SIG-M5 treated with dmso at 0.1 percent for 504 hours (cell line): ENCODE measurements at regions not wholly inside any gene's neighbourhood (a gene's known extent, or its start where the extent isn't known, plus 50 kb on each side); places are given as distances from the start of the nearest gene placed in this dataset.

Source experiments
- DNase-seq: peaks from one replicate; lab custom pipeline; 2025; ENCODE audit not compliant: unreplicated experiment; lab: John Stamatoyannopoulos, UW

DNA sequence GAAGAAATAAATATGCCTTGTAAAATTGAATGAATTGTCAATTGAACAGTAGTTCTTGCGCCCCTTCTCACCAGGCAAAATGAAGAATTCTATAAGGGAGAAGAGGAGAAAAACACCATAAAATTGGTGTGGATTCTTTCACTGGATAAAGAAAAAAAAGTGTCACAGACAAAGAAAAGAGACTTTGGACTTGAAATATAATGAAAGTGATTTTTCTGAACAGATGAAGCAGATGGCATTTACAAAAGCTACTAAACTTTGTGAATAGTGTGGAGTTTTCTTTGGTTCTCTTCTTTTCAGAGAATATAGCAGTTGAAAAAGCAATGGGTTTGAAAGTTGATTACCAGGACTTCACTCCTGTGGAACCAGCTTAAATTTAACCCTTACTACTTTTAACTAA lies 945.7 kb downstream of the DSC3 start:
- no peak for DNase-seq

- no peak for DNase-seq
These were observed 948.0 kb downstream of the DSC3 start for GRCh38 chr18:30094556-30094955.

DNA sequence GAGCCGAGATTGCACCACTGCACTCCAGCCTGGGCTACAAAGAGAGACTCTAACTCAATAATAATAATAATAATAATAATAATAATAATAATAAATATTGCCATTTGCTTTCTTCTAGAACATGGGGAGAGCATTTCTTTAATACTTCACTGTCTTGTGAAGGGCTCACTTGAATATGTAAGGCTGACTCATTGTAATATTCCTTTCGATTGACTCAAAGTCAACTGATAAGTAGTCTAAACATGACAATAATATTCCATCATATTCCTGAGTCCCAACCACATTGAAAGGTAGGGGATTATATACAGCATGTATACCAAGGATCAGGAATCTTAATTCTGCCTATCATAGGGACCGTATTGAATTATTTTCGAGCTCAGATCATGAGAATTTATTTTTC lies 949.2 kb downstream of the DSC3 start:
- DNase-seq: no peak

GRCh38 chr18:30088238-30089015 lies 954.1 kb downstream of the DSC3 start:
- DNase-seq: no peak

- no peak for DNase-seq
These were observed 956.2 kb downstream of the DSC3 start for GRCh38 chr18:30086351-30086750.

- no peak for DNase-seq
These were observed 961.4 kb downstream of the DSC3 start for GRCh38 chr18:30081122-30081521.

DNA sequence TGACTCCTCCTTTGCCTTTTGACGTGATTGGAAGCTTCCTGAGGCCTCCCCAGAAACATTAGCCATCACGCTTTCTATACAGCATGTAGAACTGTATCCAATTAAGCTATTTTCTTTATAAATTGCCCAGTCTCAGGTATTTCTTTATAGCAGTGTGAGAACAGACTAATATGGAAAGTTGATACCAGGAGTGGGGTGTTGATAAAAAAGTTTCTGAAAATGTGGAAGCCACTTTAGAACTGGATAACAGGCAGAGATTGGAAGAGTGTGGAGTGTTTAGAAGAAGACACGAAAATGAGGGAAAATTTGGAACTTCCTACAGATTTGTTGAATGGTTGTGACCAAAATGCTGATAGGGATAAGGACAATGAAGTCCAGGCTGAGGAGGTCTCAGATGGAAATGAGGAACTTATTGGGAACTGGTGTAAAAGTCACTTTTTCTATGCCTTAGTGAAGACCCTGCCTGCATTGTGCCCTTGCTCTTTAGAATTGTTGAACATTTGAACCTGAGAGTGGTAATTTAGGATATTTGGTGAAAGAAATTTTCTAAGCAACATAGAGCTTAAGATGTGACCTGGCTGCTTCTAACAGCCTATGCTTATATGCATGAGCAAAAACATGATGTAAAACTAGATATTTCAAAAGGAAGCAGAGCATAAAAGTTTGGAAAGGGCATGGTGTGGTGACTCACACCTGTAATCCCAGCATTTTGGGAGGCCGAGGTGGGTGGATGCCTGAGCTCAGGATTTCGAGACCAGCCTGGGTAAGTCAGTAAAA lies 969.7 kb downstream of the DSC3 start:
- DNase-seq: no peak

DNA sequence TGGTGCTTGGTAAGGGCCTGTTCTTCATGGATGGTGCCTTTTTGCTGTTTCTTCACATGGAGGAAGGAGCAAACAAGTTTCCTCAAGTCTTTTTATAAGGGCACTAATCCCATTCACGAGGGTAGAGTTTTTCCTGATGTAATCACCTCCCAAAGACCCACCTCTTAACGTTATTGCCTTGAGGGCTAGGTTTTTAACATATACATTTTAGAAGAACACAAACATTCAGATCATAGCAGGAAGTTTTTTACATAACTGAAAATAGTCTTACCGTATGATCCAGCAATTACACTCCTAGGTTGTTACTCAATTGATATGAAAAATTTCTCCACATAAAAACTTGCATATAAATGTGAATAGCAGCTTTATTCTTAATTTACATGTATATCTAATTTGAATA lies 976.3 kb downstream of the DSC3 start:
- no peak for DNase-seq

DNA sequence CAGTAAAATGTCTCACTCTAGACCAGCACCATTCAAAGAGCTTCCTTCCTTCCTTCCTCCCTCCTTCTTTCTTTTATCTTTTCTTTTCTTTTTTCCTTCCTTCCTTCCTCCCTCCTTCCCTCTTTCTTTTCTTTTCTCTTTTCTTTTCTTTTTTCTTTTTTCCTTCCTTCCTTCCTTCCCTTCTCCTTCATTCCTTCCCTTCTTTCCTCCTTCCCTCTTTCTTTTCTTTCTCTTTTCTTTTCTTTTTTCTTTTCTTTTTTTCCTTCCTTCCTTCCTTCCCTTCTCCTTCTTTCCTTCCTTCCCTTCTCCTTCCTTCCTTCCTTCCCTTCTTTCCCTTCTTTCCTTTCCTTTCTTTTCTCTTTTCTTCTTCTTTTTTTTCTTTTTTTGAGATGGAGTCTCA lies 985.1 kb downstream of the DSC3 start:
- DNase-seq: no peak

DNA sequence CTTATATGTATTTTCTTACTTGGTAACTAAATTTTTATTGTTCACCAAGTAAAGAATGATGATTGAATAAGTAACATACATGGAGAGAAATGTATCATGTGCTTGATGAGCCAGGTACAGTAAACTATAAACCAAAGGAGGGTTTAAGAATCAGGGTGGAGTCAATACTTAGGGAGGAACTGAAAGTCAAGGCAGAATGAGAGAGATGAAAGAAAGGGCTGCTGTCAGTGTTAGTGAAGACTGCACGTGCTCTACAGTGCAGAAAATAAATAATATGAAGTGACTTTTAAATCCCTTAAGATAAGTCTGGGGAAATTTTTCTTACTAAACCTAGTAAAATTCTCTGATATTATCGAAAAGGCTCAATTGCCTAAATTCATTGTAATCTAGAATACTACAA lies 986.0 kb downstream of the DSC3 start:
- DNase-seq: no peak

GRCh38 chr18:30044496-30044895 lies 998.0 kb downstream of the DSC3 start:
- DNase-seq: no peak

- DNase-seq: no peak
These were observed 1003.3 kb downstream of the DSC3 start for GRCh38 chr18:30039201-30039600.

DNA sequence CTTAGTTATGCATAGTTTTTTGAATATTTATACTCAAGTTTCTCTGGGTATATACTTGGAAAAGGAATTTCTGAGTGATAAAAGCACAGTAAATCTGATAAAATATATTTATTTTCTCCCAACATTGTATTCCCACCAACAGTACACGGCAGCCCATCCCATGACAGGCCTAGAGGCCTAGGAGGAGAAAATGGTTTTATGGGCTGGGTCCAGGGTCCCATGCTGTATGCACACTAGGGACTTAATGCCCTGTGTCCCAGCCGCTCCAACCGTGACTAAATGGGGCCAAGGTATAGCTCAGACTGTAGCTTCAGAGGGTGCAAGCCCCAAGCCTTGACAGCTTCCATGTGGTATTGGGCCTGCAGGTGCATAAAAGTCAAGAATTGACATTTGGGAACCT lies 1007.7 kb downstream of the DSC3 start:
- no peak for DNase-seq

- DNase-seq: no peak
These were observed 1026.4 kb downstream of the DSC3 start for GRCh38 chr18:30016179-30016578.

DNA sequence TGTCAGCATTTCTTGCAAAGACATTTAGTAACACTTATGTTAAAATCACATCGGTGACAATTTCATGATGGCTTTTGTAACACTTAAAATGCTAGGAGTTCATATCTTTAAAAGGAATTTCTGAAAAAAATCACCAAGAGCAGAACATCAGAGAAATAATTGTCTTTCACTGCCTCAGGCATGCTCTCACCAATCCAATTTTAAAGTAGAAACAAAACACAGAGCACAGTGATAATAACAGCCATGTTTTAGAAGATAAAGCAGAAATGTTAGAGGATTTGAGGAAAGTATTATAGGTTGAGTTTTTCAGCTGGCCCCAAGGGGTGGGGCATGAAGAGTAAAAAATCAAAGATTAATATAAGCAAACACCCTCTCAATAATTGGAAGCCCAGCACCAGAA lies 1037.6 kb downstream of the DSC3 start:
- DNase-seq: no peak

DNA sequence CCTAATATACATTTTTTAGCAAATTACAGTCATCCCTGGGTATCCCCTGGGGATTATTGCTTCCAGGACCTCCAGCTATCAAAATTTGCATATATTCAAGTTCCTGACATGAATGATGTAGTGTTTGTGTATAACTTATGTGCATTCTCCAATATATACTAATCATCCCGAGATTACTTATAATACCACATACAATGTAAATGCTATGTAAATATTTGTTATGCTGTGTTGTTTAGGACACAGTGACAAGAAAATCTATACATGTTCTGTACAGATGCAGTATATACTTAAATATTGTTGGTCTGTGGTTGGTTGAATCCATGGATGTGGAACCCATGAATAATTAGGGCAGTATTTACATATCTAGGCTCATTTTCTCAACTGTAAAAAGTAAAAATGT lies 1060.3 kb downstream of the DSC3 start:
- DNase-seq: no peak

- no peak for DNase-seq
These were observed 1062.7 kb downstream of the DSC3 start for GRCh38 chr18:29979881-29980280.

DNA sequence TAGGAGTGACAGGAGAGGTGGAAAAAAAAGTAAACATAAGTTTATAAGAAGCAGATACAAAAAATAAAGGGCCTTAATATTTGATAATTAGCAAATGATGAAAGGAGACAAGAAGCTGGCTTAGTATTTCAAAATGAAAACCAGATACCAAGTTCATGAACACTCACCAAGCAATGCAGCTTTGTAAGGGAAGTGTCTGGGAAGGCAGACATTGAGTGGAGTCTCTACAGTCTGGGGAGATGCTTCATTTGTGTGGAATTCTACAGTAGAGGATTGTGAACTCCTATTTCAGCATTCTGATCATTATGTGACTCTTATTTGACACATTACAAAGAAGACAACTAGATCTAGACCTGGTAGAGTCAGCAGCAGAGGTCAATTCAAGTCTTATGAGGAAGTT lies 1072.7 kb downstream of the DSC3 start:
- DNase-seq: no peak

- DNase-seq: no peak
These were observed 1080.0 kb downstream of the DSC3 start for GRCh38 chr18:29962579-29962978.

DNA sequence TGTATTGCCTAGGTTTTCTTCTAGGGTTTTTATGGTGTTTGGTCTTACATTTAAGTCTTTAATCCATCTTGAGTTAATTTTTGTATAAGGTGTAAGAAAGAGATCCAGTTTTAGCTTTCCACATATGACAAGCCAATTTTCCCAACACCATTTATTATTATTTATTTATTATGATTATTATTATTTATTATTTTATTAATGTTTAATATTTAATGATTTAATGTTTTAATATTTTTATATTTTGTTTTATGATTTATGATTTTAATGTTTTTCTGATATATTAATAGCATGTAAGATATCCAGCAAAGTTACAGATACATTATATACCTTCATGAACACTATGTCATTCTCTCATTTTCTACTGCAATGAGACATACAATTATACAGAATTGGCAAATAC lies 1082.0 kb downstream of the DSC3 start:
- DNase-seq: no peak

DNA sequence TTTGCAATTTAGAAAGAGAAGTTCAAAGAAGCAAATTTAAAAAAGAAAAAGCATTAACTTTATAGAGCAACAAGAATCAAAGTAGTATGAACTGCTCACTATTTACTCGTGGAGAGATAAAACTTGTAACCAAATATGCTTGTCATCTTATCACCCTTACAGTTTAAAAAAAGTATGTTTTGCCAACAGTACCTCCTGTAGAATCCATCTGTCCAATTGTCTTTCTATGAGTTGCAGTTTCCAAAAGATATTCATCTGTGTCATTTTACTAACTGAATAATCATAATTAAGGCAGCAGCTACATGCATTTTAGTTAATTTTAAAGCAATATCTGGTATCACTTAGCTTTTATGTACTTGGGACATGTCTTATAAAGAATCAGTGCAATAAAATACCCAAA lies 1112.3 kb downstream of the DSC3 start:
- no peak for DNase-seq

GRCh38 chr18:29928081-29928480 lies 1114.5 kb downstream of the DSC3 start:
- DNase-seq: no peak

DNA sequence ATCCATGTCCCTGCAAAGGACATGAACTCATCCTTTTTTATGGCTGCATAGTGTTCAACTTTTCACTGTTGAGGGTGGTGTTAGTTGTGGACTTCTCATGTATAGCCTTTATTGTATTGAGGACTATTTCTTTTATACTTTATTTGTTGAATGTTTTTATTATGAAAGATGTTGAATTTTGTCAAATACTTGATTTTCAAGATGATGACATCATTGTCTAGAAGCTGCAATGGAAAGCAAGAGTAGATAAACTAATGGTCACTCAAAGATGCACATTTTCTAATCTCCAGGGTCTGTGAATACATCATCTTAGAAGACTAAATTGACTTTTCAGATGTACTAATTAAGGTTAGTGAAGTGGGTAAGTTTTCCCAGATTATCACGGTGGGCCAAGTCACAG lies 1117.0 kb downstream of the DSC3 start:
- DNase-seq: no peak
